HG03460 (cell line): ENCODE measurements at regions not wholly inside any gene's neighbourhood (a gene's known extent, or its start where the extent isn't known, plus 50 kb on each side); places are given as distances from the start of the nearest gene placed in this dataset.
"Not testable (repeated sequence)": the region's sequence is repeated elsewhere in the genome, so short reads cannot be mapped to it uniquely, and the experiment has no call there.

Source experiments
- ATAC-seq: cut with Tn5 transposase; IDR thresholded peaks from one replicate; pipeline ENCODE4 v1.9.1; 2021; ENCODE audit not compliant: unreplicated experiment

DNA sequence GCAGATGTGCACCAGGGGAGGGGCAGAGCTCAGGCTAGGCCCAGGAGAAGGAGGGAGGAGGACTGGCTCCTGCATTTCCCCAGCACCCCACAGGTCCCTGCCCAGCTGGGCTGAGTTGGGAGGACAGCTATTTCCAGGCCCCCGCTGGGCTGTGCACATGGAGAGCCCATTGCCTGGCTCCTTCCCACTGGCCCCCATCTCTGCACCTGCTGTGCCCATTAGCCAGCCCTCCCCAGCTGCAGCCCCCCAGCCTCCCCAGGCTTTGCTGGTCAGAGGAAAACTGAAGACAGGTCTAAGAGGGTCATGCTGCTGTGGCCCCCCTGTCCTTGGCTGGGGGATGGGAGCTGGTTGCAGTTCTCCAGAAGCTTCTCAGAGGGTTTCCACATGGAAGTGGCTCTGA, 81.8 kb upstream of the SHANK2 start:
- ATAC-seq: no peak

DNA sequence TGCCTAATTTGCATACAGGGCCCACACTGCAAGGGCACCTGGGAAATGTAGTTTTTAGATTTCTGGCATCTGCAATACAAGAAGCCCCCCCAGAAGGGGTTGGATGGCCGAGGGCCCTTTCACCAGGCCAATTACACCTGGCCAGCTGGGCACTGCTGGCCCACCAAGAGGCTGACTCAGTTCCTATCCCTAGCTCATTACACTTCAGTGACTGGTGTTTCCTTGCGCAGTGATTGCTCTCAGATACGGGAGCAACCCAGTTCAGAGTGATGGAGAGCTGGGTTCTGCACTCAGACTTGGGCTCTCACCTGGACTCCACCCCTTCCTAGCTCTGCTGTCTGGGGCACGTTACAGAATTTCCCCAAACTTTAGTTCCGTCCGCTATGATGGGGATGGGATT, 81.1 kb upstream of the SHANK2 start:
- no peak for ATAC-seq

DNA sequence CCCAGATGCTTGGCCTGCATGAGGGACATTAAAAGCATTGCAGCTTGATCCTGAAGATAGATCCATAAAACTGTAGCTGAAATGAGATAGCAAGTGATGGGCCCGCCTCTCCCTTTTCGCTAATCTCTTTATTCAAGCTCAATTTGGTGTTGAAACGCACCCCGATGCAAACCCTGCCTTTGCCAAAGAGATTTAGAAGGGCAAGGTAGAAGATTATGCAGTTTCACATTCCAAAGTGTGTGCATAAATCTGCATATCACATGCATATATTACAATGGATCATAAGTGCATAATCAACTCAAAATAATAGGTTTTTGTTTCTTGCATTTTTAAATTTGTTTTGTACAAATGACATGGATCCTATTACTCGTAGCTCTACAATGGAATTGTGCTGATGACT, 80.1 kb upstream of the SHANK2 start:
- ATAC-seq: no peak

DNA sequence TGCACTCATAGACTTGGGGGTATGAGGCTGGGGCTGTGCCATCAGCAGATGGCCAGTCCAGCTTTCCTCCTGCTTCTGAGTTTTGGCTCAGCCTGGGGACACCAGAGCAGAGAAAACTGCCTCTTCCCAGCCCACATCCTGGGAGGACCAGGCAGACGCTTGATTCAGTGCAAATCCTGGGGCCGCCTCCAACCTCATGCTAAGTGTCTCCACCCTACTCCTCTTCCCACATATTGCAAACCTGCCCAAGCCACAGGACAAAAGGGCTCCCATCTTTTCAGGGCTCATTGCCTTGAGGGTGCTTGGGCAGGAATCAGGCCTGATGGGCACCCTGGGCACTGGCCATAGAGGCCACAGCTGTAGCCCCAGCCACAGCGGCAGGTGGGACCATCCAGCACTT, 79.7 kb upstream of the SHANK2 start:
- no peak for ATAC-seq

DNA sequence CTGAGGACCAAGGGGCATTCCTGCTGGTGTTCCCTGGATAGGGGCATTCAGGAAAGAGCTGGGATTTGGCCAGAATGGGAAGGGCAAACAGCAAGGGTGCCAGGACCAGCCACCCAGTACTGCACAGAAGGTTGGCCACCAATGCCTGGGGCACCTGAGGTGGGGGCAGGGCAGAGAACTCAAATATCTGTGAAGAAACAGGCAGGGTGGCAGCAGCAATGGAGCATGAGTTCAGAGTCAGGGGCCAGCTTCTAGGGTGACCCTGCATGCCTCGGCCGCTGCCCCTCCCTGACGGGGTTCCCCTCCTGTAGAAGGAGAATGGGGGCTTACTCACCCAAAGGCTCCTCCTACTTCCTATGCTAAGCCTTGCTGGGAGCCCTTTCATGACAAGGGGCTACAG, 79.3 kb upstream of the SHANK2 start:
- no peak for ATAC-seq

DNA sequence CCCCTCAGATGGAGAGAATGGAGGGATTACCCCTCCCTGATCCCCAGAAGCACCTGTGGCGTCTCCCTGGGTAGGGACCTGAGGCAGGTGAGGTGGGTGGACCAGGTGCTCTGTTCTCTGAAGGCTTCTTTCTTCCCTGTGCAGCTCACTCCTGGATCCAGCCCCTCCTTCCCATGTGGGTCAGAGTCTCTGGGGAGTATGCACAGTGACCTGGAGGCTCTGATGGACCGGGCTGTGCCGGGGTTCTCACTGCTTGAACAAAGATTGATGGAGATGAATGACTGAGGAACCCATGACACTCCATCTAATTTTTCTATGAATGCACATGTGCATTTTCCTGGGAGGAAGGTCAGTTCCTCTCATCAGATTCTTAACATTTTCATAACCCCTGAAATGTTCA, 78.6 kb upstream of the SHANK2 start:
- ATAC-seq: no peak

DNA sequence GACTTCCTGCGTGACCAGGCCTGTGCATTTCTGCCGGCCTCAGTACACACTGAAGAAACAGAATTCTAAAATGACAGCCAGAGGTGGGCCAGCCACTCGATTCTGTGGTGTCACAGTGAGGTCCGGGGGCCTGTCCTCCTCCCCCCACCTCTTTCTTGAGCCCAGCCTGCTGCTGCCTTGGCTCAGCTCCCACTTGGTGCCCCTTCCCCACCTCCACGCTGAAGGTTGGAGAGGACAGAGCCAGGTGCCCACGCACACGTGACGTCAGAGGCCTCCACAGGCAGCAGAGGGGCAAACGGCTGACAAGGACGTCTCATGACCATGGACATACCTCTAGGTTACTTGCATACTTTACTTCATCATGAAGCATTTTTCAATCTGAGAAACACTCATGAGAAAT, 78.0 kb upstream of the SHANK2 start:
- ATAC-seq: no peak

DNA sequence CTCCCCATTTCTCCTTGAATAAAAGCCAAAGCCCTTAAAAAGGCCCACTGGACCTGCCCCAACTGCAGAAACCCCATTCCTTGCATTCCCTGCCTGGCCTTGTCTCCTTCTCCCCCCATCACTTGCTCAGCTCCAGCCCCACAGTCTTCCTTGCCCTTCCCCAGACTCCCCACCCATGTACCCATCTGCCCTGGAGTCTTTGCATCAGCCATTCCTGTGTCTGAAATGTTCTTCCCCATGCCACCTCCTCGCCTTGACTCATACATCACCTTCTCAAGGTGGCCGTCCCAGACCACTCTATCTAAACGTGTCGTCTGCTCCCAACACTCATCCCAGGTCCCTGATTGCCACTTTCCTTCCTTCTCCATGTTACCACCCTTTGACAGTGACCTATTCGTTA, 77.4 kb upstream of the SHANK2 start:
- ATAC-seq: no peak

DNA sequence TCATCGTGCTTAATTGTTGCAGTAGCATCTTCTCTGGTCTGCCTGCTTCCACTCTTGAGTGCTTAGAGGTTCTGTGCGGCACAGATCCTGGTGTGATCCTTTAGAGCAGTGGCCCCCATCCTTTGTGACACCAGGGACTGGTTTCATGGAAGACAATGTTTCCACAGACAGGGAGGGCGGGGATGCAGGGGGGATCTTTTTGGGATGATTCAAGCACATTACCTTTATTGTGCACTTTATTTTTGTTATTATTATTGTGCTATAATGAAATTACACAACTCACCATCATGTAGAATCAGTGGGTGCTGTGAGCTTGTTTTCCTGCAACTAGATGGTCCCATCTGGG, 76.8 kb upstream of the SHANK2 start:
- ATAC-seq: no peak

DNA sequence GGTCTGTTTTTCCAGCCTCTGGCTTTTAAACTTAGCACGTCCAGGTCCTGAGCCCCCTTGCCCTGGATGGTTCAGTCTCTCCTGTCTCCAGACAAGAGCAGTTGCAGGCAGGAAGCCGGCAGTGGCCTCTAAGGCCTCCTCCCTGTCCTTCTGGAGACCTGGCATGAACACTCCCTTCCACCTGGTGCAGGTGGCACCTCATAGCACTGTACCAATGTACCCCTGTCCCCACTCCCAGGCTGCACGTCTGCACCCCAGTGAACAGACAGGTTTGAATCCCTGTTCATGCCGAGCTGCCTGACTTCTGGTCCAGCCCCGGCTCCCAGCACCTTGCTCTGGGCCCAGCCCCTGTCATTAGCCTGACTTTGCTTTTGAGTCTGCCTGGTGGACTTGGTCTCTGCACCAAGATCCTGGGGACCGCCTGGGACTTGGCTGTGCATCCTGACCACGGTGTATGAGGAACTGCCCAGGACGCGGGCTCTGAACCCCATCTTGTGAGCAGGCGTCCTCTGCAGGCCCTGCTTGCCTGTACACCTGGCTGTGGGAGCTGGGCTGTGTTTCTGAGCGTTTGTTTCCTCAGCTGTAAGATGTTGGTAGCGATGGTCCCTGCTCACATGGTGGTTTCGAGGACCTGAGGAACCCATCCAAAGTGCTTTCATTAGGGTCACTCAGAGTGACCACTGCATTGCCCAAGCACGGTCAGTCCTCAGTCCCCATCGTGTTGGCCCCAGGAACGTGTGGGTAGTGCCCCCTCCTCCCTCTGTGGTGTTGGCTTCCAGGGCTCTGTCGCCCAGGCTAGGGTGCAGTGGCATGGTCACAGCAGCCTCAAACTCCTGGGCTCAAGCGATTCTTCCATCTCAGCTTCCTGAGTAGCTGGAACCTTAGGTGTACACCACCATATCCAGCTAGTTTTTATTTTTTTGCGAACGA, 75.0 kb upstream of the SHANK2 start:
- ATAC-seq: no peak

DNA sequence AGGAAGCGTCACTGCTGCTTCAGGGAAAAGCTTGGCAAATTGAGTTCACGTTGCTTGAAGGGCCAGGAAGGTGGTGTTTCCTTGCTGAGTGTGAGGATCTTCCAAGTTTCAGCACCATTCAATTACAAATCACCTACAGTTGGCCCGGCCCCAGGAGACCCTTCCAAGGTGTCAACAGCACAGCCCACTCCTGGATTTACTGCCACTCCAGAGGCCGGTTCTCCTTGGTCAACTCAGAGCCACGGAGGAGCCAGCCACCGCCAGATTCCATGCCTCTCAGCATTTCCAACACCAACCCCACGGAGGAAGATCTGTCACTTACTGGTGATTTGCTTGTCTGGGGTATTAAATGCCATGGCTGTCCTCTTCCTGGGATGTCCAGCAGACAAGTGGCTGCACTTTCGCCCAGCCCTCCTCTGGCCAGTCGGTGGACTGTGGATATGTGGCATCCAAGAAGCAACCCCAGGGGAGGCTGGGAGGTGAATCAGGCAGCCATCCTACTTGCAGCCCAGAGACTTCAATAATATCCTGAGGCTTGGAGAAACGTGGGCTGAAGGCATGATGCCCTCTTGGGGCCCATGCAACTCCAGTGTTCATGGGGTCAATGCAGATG, 74.1 kb upstream of the SHANK2 start:
- ATAC-seq: no peak

DNA sequence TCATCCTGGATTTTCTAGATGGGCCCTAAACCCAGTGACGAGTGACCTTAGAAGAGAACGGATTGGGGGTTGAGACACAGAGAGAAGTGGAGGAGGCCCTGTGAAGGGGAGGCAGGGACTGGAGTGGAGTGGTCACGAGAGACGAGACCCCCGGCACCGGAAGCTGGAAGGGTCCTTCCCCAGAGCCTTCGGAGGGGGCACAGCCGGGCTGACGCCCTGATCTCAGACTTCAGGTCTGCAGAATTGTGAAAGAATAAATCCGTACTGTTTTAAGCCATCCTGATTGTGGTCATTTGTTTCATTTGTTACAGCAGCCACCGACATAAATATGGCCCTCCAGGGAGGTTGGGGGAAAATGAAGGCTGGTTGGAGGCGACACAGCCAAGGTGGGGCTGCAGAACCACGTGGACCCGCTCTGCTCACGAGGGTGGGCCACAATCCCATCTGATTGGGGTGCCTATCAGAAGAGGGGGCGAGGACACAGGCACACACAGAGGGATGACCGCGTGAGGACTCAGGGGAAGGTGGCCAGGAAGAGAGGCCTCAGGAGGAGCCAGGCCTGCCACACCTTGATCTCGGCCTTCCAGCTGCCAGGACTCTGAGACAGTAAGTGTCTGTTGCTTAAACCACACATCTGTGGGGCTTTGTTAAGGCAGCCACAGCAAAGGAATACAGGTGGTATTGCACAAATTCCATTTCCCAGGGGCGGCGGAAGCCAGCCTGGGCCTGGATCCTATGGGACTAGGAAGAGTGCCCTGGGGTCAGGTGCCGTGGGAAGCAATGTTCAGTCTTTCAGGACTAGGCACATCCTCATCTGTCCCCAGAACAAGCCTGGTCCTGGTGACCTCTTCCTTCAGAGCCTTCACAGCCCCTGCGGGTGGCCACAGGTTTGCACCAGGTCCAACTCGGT, 73.3 kb upstream of the SHANK2 start:
- ATAC-seq: no peak

DNA sequence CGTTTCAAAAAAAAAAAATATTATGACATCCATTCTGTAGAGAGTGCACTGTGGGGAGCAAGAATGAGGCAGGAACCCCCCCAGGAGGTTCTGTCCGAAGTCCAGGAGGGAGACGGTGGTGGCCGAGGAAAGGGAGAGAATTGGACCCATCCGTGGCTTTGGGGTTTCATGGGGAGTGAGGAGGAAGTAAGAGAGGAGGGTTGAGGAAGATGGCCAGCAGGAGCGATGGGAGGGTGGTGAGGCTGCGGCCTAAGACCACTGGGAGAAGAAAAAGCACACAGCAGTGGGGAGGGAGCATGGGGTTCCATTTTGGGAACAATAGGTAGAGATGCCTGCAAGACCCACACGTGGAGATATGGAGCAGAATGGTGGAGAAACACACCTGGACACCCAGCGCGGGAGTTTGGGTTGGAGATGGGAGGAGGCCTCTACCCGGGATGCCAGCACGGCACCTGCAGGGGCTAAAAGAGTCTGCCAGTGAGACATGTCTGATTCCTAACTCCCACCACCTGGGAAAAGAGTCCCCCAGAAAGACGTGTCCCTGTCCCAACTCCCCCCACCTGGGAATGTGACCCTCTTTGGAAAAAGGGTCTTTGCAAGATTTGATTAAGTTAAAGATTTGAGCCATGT, 72.5 kb upstream of the SHANK2 start:
- ATAC-seq: no peak

DNA sequence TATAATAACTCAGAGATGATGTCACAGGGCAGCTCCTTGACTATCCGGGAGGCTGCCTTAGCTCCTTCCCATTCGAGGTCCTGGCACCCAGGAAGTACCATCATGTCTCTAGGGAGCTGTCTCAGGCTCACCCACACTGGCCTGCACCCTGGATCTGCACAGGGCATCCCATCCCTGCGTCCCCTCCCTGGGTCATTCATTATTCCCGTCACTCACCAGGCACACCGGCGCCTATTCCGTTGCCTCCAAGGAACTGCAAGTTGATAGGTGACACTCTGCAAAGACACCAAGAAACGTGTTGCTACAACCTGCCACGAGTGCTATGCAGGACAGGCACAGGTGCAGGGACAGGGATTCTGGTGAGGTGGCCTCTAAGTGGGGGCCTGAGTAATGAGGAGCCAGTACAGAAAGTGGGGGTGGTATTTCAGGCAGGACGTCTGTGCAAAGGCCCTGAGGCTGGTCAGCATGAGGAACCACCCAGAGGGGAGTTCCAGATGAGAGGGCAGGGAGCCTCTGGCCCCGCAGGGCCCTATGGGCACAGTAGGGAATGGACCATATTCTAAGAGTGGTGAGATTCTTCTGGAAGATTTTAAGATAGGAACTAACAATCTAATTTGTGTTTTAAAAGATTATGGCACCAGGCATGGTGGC, 71.6 kb upstream of the SHANK2 start:
- ATAC-seq: no peak

DNA sequence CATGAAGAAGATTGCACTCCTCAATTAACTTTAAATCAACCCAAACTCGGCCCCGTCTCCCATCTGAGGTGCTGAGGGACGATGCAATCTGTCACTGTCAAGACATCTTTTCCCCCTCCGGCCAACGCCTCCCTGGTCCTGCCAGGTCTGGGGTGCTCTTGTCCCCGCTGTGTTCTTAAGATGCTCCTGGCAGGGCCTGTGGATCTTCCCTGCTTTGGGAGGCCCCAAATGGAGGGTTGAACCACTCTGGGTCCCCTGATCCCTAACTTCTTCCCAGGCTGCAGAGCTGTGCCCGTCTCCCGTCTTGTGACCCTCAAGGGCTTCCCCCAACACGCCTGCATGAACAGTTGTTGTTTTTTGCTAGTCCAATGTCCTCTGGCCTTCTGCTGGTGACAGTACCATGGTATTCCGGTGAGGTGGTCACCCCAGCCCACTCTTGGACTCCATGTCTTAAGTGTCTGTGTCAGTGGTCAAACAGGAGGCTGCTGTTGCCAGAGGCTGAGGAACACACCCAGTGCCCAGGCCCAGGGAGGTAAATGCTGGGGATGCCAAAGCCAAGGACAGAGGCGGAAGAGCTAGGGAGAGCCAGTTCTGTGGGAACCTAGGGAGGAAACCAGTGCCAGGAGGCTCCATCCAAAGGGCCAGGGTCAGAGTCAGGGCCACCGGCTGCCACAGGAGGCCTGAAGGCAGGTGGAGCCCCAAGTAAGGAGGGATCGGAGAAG, 70.6 kb upstream of the SHANK2 start:
- no peak for ATAC-seq

DNA sequence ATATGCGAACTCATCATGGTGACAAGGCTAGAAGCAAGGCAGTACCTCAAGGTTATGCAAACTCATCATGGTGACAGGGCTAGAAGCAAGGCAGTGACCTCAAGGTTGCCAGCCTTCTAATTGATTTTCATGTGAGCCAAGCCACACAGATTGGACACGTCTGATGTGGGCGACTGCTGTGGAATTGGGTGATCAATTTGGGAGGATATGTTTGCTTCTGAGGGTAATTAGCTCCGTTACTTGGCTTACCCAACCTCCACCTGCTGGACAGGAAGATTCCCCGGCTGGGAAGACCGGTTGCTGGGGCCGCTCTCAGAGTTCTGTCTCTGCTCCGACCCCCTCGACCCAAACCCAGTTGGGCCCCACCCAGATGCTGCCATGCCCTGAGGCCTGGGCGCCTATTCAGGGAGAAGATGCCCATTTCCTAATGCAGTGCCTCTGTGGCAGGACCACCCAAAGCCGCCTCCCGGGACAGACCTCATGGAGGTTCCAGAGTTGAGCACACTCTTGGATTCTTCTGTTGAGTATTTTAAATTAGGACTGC, 69.9 kb upstream of the SHANK2 start:
- ATAC-seq: no peak

DNA sequence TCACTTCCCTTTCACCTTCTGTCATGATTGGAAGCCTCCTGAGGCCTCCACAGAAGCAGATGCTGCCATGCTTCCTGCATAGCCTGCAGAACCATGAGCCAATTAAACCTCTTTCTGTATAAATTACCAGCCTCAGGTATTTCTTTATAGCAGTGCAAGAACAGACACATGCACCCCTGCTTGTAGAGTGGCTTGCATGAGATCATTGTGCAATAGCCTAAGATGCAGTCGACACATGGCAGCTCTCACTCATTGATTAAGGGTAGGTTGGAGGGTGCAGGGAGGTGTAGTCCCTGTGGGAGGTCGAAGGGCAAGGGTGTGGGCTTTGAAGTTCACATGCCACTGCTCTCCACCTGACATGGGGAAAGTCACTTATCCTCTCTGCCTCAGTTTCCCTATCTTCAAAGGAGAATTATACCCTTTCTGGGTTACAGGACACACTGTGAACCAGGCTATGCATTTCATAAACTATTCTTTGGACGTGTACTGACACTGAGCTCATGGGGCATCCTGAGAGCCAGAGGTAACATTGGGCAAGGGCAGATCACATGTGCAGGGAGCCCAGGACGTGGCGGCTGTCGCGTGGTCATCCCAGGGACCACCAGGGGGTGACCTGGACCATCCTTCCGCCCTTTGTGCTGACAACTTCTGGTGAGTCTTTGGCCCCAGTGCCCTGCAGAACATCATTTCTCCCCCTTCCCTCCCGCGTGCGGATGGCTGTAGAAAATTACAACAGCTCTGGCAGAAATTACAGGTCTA, 69.2 kb upstream of the SHANK2 start:
- no peak for ATAC-seq

DNA sequence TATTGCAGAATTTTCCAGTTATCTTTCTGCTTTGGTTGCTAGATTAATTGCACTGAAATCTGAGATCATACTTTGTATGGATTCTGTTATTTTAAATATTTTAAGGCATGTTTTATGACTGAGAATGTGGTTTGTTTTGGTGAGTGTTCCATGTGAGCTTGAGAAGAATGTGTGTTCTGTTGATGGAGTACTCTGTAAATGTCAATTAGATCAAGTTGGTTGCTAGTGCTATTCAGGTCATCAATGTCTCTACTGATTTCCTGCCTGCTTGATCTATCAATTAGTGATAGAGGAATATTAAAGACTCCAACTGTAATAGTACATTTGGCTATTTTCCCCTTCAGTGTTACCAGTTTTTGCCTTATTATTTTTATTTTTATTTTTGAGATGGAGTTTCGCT, 64.3 kb upstream of the SHANK2 start:
- ATAC-seq: no peak

DNA sequence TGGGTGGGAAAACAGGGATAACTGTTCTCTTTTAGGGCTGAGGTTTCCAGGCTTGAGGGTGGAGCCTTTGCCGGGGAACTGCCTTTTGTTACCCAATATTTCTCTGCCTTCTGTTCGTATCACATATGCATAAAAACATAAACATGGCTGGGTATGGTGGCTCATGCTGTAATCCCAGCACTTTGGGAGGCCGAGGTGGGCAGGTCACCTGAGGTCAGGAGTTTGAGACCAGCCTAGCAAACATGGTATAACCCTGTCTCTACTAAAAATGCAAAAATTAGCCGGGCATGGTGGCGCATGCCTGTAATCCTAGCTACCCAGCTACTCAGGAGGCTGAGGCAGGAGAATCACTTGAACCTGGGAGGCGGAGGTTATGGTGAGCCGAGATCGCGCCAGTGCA, 60.2 kb upstream of the SHANK2 start:
- not testable (repeated sequence) for ATAC-seq
